Small intestine (tissue), 7 donors: ENCODE measurements at regions not wholly inside any gene's neighbourhood (a gene's known extent, or its start where the extent isn't known, plus 50 kb on each side); places are given as distances from the start of the nearest gene placed in this dataset.
A peak's percentile ranks its signal among the peaks of the same experiment; 100 is the strongest.

Experiments
- DNase-seq, 2 donors: peaks; one replicate each; pipeline versions ENCODE4 v3.0.0 to v3.0.0-alpha.2; 2013
- FAIRE-seq: peaks from 2 replicates; lab custom pipeline; 2012; peaks lifted over from hg19 to GRCh38; lab: Jason Lieb, UNC
- H3K27ac ChIP-seq, 3 donors: one replicate each; pipeline ENCODE4 v1.5.1; 2013; ENCODE audit warnings: low read length in 2 of 3, mild to moderate bottlenecking in 2 of 3, control low read depth in 1 of 3, inconsistent platforms in 1 of 3, low read depth in 1 of 3, moderate library complexity in 1 of 3
- H3K27me3 ChIP-seq, 3 donors: one replicate each; pipeline ENCODE4 v1.6.1; 2013; ENCODE audit warnings: low read length in 3 of 3, inconsistent platforms in 1 of 3; ENCODE audit not compliant: control insufficient read depth in 3 of 3, insufficient read depth in 3 of 3
- H3K36me3 ChIP-seq, 3 donors: one replicate each; pipeline ENCODE4 v1.6.1; 2013; ENCODE audit warnings: low read length in 3 of 3, inconsistent platforms in 1 of 3, low read depth in 1 of 3, mild to moderate bottlenecking in 1 of 3, moderate library complexity in 1 of 3; ENCODE audit not compliant: control insufficient read depth in 3 of 3, insufficient read depth in 2 of 3
- H3K4me1 ChIP-seq, 3 donors: one replicate each; pipeline ENCODE4 v1.6.1; 2013; ENCODE audit warnings: low read length in 2 of 3, inconsistent platforms in 1 of 3, low read depth in 1 of 3, mild to moderate bottlenecking in 1 of 3, moderate library complexity in 1 of 3; ENCODE audit not compliant: control insufficient read depth in 3 of 3, insufficient read depth in 2 of 3
- H3K4me3 ChIP-seq, 3 donors: one replicate each; pipeline ENCODE4 v1.5.1; 2013; ENCODE audit warnings: low read length in 3 of 3, control low read depth in 1 of 3, inconsistent platforms in 1 of 3, low read depth in 1 of 3, mild to moderate bottlenecking in 1 of 3, moderate library complexity in 1 of 3
- H3K9me3 ChIP-seq, 2 donors: one replicate each; pipeline ENCODE4 v1.6.1; 2013; ENCODE audit warnings: low read depth in 1 of 2, low read length in 1 of 2; ENCODE audit not compliant: control insufficient read depth in 2 of 2, insufficient read depth in 1 of 2
- WGBS, 3 donors: extraction: QIAGEN DNeasy Blood & Tissue Kit; methylation state at CpG; one replicate each; pipeline ENCODE4 v1.1.7; 2013; 5-methylcytosine and 5-hydroxymethylcytosine counted together
- donor health status: healthy with polysubstance abuse.
- donor health status: control.
- donor health status: control.
- donor health status: Bipolar disorder and iron deficiency.
- donor health status: healthy.

DNA sequence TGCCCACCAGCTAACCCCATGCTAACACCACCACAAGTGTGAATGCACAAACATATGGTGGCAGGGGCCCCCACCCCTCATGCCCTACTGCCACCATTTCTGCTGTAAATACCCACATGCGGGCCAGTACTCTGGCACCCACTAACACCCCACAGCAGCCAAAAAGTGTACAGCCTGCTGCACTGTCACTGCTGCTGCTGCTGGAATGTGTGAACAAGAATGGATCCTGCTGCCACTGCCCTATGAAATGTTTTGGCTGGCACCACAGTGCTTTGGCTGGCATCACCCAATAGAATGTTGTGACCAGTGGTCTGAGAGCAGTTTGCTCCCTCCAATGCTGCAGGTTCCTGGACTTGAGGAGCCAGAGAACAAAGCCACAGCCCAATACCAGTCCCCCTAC, 606.6 kb upstream of the SORCS1 start:
- H3K4me3 ChIP-seq = no peak overlapping the region
- DNase-seq = no peak
- no peaks in the 10 kb centered on the region for H3K27me3 ChIP-seq
- no peak for FAIRE-seq
- no peaks in the 10 kb centered on the region for H3K4me1 ChIP-seq
- H3K9me3 ChIP-seq = peaks cover 0 to 10% of the 10 kb centered on the region in 2 donors
- no peak overlapping the region for H3K27ac ChIP-seq
- 82 to 94% (median 90%) methylated on average over 1 of the region's 1 CpG for WGBS, 3 donors
- H3K36me3 ChIP-seq = no peaks in the 10 kb centered on the region

DNA sequence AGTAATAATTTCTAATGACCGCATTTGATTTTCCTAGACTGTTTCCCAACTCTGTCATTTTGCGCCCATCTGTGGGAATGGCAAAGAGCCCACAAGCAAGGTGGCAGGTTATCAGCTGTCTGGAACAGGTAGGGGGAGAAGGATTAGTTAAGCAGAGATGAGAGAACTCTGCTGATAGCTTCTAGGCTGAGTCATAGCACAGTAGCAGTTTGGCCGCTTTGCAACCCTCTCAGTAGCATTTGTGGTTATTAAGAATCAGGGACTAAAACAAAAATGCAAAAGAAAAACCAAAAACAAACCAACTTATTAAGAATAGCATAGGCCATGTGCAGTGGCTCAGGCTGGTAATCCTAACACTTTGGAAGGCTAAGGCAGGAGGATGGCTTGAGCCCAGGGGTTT, 602.7 kb upstream of the SORCS1 start:
- Histone ChIP-seq H3K27me3 (no peaks in the 10 kb centered on the region), H3K4me1 (no peaks in the 10 kb centered on the region), H3K9me3 (peaks cover 0 to 13% of the 10 kb centered on the region in 2 donors), H3K27ac (no peak overlapping the region), H3K4me3 (no peak overlapping the region), H3K36me3 (no peaks in the 10 kb centered on the region)
- WGBS, 3 donors = 59 to 84% (median 66%) methylated on average over 3 of the region's 3 CpGs
- DNase-seq (no peak), FAIRE-seq (no peak)

DNA sequence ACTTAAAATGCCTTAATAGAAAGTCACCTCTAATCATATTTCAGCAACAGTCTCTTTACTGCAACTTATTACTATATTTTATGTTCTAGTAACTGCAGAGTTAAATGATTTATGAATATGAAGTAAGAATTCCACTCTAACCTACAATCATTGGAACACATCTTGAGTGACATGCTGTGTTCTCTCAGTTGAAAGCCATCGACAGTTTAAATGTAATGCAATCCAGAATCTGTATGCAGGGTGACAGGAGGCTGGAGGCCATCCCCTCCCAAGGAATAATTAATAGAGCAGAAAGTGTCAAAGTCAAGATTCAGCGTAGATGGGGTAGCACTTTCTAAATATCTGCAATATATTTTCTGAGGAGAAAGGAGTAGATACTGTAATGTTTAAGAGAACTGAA, 590.3 kb upstream of the SORCS1 start:
- Histone ChIP-seq H3K36me3 (no peaks in the 10 kb centered on the region), H3K4me3 (no peak overlapping the region), H3K27ac (no peak overlapping the region), H3K27me3 (no peaks in the 10 kb centered on the region), H3K9me3 (no peaks in the 10 kb centered on the region), H3K4me1 (no peaks in the 10 kb centered on the region)
- no peak for FAIRE-seq
- 82 to 88% (median 85%) methylated on average over 2 of the region's 2 CpGs for WGBS, 3 donors
- DNase-seq = no peak

DNA sequence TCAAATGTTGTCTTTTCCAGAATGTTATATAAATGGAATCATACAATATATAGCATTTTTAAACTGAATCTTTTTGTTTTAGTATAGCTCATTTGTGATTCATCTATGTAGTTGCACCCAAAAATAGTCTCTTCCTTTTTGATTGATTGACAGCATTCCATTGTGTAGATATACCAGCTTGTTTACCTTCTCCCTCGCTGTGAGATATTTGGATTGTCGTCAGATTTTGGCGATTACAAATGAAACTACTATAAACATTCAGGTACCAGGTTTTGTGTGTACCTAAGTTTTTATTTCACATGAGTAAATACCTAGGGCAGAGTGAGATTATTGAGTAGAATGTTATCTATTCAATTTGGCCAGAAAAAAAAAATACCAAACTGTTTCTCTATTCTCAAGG, 584.7 kb upstream of the SORCS1 start:
- FAIRE-seq (no peak), DNase-seq (no peak)
- Histone ChIP-seq H3K4me3 (no peak overlapping the region), H3K27me3 (no peaks in the 10 kb centered on the region), H3K4me1 (no peaks in the 10 kb centered on the region), H3K27ac (no peak overlapping the region), H3K36me3 (no peaks in the 10 kb centered on the region), H3K9me3 (no peaks in the 10 kb centered on the region)
- 12 to 65% (median 36%) methylated on average over 3 of the region's 3 CpGs for WGBS, 3 donors

DNA sequence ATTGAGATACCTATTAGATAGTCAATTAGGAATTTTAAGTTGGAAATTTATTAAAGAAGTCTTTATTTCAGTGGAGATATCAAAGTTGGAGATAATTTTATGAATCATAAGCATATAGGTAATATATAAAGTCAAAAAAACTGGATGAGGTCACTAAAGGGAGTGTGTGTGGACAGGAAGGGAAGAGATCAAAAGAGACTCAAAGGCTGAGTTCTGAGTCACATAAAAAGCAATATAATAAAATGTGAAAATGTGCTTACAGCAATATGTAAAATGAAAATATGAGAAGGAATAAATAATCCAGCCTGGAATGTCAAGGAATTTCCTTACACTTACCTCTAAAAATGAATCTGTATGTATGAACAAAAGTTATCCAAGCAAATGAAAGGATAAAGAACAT, 583.3 kb upstream of the SORCS1 start:
- DNase-seq (no peak), FAIRE-seq (no peak)
- H3K27me3 ChIP-seq = no peaks in the 10 kb centered on the region
- H3K36me3 ChIP-seq = no peaks in the 10 kb centered on the region
- no peaks in the 10 kb centered on the region for H3K4me1 ChIP-seq
- H3K27ac ChIP-seq = no peak overlapping the region
- no peaks in the 10 kb centered on the region for H3K9me3 ChIP-seq
- H3K4me3 ChIP-seq = no peak overlapping the region

DNA sequence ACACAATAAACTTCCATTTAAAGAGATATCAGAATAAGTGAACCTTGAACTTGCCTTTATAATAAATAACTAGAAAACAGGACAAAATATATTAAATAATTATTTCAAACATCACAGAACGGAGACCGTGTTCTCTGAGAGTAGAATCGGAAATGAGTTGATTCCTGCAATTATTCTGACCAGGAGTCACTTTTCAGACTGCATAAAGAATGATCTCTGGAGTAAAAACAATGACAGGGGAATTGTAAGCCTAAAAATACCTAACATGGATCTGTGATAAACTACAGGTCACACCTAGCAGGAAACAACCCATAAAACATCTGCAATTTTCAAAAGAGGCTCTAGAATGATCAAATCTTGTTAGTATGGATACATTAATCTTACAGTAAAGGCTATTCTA, 577.5 kb upstream of the SORCS1 start:
- no peak for DNase-seq
- Histone ChIP-seq H3K9me3 (no peaks in the 10 kb centered on the region), H3K27ac (no peak overlapping the region), H3K36me3 (no peaks in the 10 kb centered on the region), H3K27me3 (no peaks in the 10 kb centered on the region), H3K4me3 (no peak overlapping the region), H3K4me1 (no peaks in the 10 kb centered on the region)
- no peak for FAIRE-seq
- 58 to 75% (median 74%) methylated on average over 3 of the region's 3 CpGs for WGBS, 3 donors

DNA sequence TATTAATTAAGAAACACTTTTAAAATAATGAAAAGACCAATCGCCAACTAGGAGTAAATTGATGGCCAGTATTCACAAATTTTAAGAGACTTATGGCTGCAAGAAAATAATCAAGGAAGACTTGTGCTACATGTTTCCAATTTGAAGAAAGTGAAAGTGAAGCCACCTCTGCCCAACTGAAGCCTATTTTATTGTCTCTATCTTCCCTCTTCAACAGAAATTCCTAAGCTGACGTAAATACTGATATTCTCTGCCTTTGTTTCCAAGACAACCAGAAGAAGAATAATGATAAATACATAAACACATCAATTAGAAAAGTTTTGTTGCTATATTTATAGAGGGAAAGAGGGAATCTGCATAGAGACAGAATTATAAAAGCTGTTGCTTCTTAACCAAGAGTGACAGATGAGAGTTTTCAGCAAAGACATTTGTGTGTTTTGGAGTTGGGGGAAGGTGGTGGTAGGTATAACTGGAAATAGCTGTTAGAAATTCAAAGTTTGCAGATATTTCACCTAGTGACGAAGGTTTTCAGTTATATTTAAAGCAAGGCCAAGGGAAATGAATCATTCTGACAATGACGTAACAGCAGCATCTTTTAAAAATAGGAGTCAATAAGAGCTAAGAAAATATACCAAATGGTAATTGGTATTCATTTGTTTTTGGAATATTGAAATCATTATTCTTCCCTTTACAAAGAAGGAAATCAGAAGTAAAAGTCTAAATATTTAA, 576.6 kb upstream of the SORCS1 start:
- Histone ChIP-seq H3K27me3 (no peaks in the 10 kb centered on the region), H3K4me3 (no peak overlapping the region), H3K9me3 (no peaks in the 10 kb centered on the region), H3K4me1 (no peaks in the 10 kb centered on the region), H3K36me3 (no peaks in the 10 kb centered on the region), H3K27ac (no peak overlapping the region)
- whole genome bisulfite sequencing, 3 donors = 52 to 61% (median 60%) methylated on average over 4 of the region's 4 CpGs
- FAIRE-seq (no peak), DNase-seq (no peak)

DNA sequence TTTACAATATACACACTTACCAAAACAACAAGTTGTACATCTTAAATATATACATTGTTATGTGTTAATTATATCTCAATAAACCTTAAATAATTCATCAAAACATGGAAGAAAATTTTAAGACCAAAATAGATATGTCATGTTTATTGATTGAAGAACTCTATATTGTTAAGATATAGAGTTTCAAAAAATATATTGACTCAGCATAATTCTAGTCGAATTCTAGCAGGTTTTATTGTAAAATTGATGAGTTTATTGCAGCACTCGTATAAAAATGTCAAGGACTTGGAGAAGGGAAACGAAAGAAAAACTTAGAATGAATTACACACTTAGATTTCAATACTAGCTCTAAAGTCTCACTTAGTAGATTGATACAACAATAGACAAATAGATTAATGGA, 575.4 kb upstream of the SORCS1 start:
- FAIRE-seq (peak; percentile 47), DNase-seq (no peak)
- no peaks in the 10 kb centered on the region for H3K9me3 ChIP-seq
- no peak overlapping the region for H3K27ac ChIP-seq
- 54 to 69% (median 58%) methylated on average over 3 of the region's 3 CpGs for WGBS, 3 donors
- no peaks in the 10 kb centered on the region for H3K36me3 ChIP-seq
- H3K4me1 ChIP-seq = no peaks in the 10 kb centered on the region
- no peak overlapping the region for H3K4me3 ChIP-seq
- no peaks in the 10 kb centered on the region for H3K27me3 ChIP-seq
